ENCODE measurements at regions not wholly inside any gene's neighbourhood (a gene's known extent, or its start where the extent isn't known, plus 50 kb on each side); places are given as distances from the start of the nearest gene placed in this dataset.

GRCh38 chr5:14980698-14981097, 109.1 kb upstream of the ANKH start:
- CTCF ChIA-PET = interaction anchor here (0.5 kb wide), 1 partner anchor 110 kb away, joined by 4 read pairs; no protein-coding TSS in a partner anchor
- Histone ChIP-seq H3K36me3 (ENCODE audit: insufficient read depth, low read length, poor library complexity, severe bottlenecking) (no peaks in the 10 kb centered on the region), H3K27me3 (replicated peaks; ENCODE audit: insufficient read depth, low read depth, low read length, poor library complexity) (no peaks in the 10 kb centered on the region), H3K9me3 (ENCODE audit: low read depth, low read length, poor library complexity, severe bottlenecking) (no peaks in the 10 kb centered on the region), H3K4me3 (ENCODE audit: low read depth, low read length, poor library complexity, severe bottlenecking) (no peak overlapping the region), H3K27ac (ENCODE audit: low read depth, low read length, poor library complexity, severe bottlenecking) (no peak overlapping the region), H3K4me1 (ENCODE audit: insufficient read depth, low read length, poor library complexity, severe bottlenecking) (no peaks in the 10 kb centered on the region)
- DNase-seq (ENCODE audit: low spot score) = no peak
- TF ChIP-seq EZH2 (IDR thresholded peaks at IDR 0.05; ENCODE audit: borderline replicate concordance, low read depth, low read length, poor library complexity, severe bottlenecking) (no peak), CTCF (conservative IDR thresholded peaks at IDR 0.05; ENCODE audit: low read depth, low read length) (no peak)
- POLR2A ChIA-PET (ENCODE audit: low non-redundant PET) = no interaction called here
- intact Hi-C loops (cut with micrococcal nuclease; ENCODE audit: unreplicated experiment) = no loop called here
- BruUV-seq (replicated peaks) = no TSS peak

GRCh38 chr5:14977058-14977685, 105.6 kb upstream of the ANKH start:
- no peak overlapping the region for H3K4me3 ChIP-seq (ENCODE audit: low read depth, low read length, poor library complexity, severe bottlenecking)
- ChIA-PET CTCF (no interaction called here), POLR2A (ENCODE audit: low non-redundant PET) (no interaction called here)
- no peaks in the 10 kb centered on the region for H3K36me3 ChIP-seq (ENCODE audit: insufficient read depth, low read length, poor library complexity, severe bottlenecking)
- TF ChIP-seq EZH2 (IDR thresholded peaks at IDR 0.05; ENCODE audit: borderline replicate concordance, low read depth, low read length, poor library complexity, severe bottlenecking) (no peak), CTCF (conservative IDR thresholded peaks at IDR 0.05; ENCODE audit: low read depth, low read length) (no peak)
- no peaks in the 10 kb centered on the region for H3K4me1 ChIP-seq (ENCODE audit: insufficient read depth, low read length, poor library complexity, severe bottlenecking)
- no peaks in the 10 kb centered on the region for H3K9me3 ChIP-seq (ENCODE audit: low read depth, low read length, poor library complexity, severe bottlenecking)
- H3K27ac ChIP-seq (ENCODE audit: low read depth, low read length, poor library complexity, severe bottlenecking) = no peak overlapping the region
- intact Hi-C loops (cut with micrococcal nuclease; ENCODE audit: unreplicated experiment) = no loop called here
- DNase-seq (ENCODE audit: low spot score) = no peak
- no TSS peak for BruUV-seq (replicated peaks)
- no peaks in the 10 kb centered on the region for H3K27me3 ChIP-seq (replicated peaks; ENCODE audit: insufficient read depth, low read depth, low read length, poor library complexity)

GRCh38 chr5:14976486-14976885, 104.9 kb upstream of the ANKH start:
- Histone ChIP-seq H3K27ac (ENCODE audit: low read depth, low read length, poor library complexity, severe bottlenecking) (no peak overlapping the region), H3K4me1 (ENCODE audit: insufficient read depth, low read length, poor library complexity, severe bottlenecking) (no peaks in the 10 kb centered on the region), H3K4me3 (ENCODE audit: low read depth, low read length, poor library complexity, severe bottlenecking) (no peak overlapping the region), H3K27me3 (replicated peaks; ENCODE audit: insufficient read depth, low read depth, low read length, poor library complexity) (no peaks in the 10 kb centered on the region), H3K9me3 (ENCODE audit: low read depth, low read length, poor library complexity, severe bottlenecking) (no peaks in the 10 kb centered on the region), H3K36me3 (ENCODE audit: insufficient read depth, low read length, poor library complexity, severe bottlenecking) (no peaks in the 10 kb centered on the region)
- intact Hi-C loops (cut with micrococcal nuclease; ENCODE audit: unreplicated experiment) = no loop called here
- DNase-seq (ENCODE audit: low spot score) = no peak
- TF ChIP-seq CTCF (conservative IDR thresholded peaks at IDR 0.05; ENCODE audit: low read depth, low read length) (no peak), EZH2 (IDR thresholded peaks at IDR 0.05; ENCODE audit: borderline replicate concordance, low read depth, low read length, poor library complexity, severe bottlenecking) (no peak)
- POLR2A ChIA-PET (ENCODE audit: low non-redundant PET) = no interaction called here
- CTCF ChIA-PET = no interaction called here
- no TSS peak for BruUV-seq (replicated peaks)
